GM04503 (cell line): ENCODE measurements at regions not wholly inside any gene's neighbourhood (a gene's known extent, or its start where the extent isn't known, plus 50 kb on each side); places are given as distances from the start of the nearest gene placed in this dataset.
"Not testable (repeated sequence)": the region's sequence is repeated elsewhere in the genome, so short reads cannot be mapped to it uniquely, and the experiment has no call there.

Experiments
- DNase-seq: peaks from one replicate; pipeline ENCODE4 v3.0.0-alpha.2; 2012; ENCODE audit warnings: low read depth

DNA sequence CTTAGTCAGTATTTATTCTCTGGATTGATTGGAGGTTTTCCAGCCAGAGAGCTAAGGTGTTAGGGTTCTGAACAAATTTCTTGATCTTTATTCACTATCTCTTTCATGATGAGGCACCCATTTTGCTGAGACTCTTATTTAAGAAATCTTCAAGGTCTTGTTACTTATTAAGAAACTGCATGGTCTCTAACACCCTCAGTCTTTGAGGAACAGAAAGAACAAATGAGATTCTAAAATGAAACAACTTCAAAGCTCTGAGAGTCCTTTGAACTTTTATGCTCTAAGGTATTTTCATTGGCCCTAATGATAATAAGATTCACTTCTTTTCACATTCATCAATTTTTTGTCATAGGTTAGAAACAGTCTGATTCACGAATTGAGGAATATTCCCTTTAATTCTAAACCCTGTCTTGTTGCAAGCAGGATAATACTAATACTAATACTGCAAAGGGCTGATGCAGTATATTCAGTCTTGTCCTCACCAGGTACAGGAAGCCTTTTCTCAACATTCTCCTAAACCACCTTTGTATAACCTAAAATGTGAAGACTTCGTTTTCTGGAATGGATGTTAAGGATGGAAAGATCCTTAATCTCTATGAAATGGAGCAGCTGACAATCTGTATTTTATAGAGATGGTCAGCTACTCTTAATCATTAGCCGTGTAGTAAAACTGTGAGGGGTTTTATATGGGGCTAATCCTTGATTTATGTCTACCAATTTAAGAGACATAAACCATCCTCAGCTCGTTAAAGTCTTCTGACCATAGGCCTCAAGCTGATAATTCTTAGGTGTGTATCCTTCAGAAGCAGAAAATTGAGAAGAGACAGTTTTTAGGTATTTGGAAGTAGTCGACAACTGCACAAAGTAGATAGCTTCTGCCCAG, 198.3 kb downstream of the OTOL1 start:
- no peak for DNase-seq

DNA sequence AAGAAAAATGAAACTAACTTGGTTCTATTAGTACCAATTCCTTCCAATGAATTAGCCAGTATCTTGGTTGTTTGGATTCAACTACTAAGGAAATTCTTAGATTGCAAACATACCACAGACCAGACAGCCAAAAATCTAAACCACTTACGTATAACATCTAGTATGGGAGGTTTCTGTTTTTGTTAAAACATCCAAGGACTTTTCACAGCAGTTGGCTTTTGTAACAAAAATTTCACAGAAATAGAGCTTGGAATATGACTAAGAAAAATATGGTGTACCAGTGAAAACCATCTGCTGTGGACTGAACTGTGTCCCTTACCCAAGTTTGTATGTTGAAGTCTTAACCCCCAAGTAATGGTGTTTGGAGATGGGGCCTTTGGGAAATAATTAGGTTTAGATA, 199.2 kb downstream of the OTOL1 start:
- no peak for DNase-seq

DNA sequence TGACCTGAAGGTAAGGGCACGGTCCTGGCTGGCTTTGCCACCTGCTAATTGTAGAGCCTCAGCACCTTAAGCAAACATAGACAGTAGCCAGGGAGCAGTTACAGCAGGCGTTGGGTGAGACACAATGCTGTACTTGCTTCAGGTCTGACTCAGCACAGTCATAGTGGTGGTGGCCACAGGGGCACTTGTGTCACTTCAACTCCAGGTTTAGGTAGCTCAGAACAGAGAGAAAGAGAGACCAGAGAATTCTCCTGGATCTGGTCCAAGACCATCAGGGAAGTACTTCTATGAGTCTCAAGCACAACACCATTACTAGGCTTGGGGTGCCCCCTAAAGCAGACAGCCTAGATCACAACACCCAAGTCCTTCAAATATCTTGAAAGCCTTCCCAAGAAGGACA, 204.4 kb downstream of the OTOL1 start:
- DNase-seq = no peak

DNA sequence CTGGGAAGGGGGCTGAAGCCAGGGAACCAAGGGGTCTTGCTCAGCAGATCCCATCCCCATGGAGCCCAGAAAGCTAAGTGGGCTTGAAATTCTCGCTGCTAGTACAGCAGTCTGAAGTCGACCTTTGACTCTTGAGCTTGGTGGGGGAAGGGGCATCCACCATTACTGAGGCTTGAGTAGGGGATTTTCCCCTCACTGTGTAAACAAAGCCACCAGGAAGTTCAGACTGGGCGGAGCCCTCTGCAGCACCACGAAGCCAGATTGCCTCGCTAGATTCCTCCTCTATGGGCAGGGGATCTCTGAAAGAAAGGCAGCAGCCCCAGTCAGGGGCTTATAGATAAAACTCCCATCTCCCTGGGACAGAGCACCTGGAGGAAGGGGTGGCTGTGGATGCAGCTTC, 210.6 kb downstream of the OTOL1 start:
- not testable (repeated sequence) for DNase-seq

DNA sequence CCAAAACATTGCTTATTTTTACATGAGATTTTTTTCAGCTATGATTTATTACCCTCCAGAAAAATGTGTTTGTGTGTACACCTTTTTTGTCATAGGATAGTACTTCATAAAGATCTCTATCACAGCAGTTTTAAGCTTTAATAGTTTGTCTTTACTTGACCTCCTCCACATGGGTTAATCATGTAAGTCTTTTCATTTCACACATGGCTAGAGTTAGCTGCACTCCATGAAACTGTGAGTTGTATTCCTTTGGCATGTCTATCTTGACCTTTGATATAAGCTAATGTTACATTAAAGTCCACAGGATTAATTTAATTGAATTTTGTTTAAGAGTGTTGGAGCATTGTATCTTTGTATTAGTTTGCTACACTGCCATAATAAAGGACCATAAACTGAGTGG, 217.1 kb downstream of the OTOL1 start:
- DNase-seq = no peak

DNA sequence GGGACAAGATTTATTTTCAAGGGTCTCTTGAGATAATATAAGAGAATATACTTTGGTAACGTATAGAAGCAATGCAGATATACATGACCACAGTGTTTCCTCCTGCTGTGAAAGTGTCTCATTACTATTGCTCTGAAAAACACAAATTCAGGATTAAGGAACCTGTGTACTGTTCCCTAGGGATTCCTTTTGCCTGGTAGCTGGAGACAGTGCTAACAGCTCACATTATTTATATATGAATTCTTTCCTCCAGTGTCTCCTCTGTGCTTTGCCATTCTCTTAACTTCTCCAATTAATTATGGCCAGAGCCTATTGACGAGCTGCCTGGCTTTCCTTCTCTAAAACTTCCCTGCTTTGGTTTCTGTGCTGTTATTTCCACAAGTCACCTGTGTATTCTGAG, 235.4 kb downstream of the OTOL1 start:
- DNase-seq = no peak

DNA sequence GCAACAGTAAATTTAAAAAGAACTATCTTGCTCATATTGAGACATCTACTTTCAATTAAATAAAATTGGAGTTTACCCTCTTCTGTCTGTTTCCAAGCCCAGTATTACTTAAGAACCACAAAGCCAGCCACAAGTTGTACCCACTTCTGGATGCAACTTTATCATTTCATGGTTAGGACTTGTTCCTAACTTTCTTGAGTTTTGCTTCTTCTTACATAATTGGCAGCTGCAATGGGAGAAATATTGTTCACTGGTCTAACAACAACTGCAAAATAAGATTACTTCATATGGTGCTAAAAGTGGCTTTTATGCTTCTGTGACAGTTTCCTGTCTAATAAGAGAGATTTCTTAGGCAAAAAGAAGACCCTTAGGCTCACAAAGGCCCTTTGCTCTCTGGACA, 240.6 kb downstream of the OTOL1 start:
- DNase-seq = no peak

DNA sequence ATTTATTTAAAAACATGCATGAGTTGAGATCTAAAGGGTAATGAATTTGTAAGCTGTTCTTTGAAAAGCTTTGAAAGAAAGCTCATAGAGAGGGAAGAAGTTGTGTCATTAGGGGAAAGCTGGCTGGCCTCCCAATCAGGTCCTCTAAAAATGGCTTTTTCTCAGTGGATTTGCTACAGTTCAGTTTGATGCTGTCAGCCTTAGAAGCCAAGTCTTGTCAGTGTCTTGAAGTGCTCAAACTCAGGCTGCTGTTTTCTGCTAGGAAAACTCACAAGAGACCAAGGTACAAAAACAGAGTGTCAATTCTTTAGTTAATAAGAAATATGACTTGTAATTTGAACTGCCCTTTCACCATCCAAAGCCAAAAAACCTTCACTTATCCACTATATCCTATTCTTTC, 243.8 kb downstream of the OTOL1 start:
- no peak for DNase-seq

DNA sequence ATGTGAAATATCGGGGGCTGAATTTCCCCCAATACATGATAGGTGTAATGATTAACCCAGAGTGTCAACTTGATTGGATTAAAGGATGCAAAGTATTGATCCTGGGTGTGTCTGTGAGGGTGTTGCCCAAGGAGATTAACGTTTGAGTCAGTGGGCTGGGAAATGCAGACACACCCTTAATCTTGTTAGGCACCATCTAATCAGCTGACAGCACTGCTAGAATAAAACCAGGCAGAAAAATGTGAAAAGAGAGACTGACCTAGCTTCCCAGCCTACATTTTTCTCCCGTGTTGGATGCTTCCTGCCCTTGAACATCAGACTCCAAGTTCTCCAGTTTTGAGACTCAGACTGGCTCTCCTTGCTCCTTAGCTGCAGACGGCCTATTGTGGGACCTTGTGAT, 247.8 kb downstream of the OTOL1 start:
- no peak for DNase-seq

DNA sequence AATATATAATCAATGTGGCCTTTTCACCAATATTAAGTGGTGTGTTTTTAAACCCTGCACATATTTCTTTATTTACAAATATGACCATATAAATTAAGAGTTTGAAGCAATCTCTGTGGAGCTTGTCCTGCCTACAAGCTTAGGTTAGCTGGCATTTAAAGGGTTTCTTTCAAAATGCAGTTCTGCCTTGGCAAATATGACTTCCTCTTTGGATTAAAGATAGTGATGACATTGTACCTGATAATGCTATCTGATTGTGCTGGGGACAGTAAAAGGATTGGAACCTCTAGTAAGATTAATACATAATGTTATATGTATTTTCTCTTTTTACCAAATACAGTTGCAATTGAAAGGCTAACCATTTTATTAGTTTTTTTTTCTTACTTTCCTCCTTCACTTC, 249.1 kb downstream of the OTOL1 start:
- no peak for DNase-seq

DNA sequence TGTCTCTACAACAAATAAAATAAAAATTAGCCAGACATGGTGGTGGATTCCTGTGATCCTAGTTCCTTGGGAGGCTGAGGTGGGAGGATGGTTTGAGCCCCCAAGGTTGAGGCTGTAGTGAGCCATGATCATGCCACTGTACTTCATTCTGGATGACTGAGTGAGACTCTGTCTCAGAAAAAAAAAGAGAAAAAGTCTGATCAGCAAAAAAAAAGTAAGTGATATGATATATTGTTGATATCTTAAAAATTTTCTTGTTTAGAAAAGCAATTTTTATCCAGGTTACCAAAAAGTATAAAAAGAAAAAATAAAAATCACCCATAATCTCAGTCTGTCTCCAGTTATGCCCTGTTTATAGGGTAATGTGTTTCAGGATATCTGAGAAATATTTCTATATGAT, 251.4 kb downstream of the OTOL1 start:
- no peak for DNase-seq

DNA sequence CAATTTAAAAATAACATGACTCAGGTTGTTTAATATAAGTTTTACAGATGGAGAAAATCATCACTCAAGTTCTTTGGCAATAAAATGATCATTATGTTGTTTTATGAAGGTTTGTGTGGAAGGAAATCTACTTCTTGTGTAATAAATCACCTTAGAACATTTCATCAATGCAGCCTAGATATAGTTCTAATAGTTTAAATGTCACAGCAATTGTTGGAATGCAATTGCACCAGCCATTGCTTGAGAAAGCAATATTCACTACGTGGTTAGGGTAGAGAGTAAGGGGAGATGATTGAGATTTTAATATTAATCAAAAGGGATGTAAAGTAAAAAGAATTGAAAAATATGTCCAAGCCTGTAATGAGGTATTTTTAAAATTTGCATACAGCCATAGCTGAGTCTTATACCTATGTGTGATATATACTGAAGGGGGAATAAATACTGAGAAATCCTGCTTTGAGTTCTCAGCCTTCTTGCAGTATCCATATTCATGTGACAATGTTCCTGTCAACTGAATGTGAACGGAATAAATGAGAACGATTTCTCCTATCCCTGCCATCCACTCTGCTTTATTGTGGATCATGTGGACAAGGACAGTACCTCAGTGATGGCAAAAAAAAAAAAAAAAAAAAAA, 257.9 kb downstream of the OTOL1 start:
- no peak for DNase-seq

DNA sequence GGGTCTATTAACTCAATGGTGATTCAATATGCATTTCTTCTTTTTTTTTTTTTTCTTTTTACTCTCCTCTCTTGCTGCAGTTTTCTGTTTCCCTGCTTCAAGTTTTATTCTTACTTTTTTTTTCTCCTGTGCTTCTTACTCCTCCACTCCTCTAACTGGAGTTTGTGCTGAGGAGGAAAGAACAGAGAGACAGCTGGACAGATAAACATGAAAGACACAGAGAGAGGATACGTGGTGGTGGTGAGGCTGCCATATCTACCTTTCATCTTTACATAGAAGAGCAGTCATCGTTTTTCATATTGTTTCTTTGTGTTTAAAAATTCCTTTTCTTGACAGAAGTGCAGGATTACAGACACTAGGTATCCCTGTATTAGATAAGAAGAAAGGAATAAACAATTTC, 262.8 kb downstream of the OTOL1 start:
- DNase-seq = no peak

DNA sequence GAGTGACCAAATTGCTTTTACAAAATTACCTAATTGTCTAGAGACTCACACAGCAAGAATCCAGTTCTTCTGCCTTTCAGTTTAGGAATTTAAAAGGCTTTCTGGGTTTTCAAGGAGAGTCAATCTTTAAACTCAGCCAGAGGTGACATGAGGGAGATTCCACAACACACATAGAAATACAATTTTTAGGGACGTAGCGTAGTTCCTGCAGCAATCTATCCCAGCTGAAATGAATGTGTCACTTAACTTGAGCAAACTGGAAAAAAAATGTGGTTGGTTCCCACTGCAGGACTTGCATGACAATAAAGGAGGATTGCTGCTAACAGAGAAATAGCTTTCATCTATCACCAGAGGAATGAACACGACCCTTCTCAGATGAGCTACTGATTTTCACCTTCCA, 269.7 kb downstream of the OTOL1 start:
- no peak for DNase-seq

DNA sequence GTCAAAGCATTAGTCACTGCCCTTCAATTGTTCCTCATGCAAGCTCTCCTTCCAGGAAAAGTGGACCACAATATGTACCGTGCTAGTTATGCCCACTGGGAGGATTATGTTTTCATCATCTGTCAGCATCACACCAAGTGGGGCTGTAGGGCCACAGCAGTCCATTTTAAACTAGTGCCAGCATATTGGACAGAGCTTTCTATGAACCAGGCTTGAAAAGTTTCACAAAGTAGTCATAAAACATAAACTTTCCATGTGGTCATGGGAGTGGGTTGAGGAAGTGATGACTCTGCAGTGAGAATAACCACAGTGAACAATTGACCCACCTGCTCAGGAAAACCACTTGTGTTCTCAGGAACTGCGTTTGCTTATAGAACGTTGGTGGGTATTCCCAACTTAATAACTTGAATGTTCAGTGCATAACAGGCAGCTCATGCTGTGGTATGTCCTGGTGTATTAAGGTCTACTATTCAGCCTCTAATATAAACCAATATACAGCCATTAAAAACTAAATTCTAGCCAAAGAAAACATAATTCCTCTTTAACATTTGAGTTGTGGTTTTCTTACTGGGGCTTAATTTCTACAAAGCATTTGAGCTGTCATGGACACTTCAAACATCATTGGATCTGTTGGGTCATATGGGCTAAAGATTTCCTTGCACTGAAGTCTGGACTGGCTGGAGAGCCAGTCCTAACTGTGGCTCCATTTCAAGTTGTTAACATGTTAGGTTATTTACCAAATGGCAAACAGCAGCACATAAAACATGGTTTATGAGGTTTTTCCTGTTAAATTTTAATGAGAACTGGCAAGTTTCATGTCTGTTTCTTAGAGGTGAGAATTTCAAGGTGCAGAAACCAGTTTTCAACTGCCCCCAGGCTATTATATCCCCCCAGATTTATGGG, 274.1 kb downstream of the OTOL1 start:
- no peak for DNase-seq

DNA sequence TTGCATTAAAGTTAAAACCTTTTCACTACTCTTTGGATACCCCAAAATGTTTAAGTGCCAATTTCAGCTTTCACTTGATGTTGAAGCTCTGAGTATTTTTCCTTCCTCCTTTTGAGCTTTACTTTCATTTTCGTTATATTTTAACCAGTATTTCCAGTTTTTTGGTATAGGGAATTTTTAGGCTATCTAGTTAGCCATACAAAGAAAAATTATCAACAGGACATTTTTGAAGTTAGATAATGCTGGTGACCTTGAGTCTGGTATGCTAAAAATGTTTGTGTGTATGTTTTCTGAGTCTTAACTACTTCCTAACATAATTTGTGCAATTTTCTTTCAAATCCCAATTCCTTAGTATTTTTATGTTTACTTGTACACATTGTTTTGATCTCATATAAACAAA, 284.8 kb downstream of the OTOL1 start:
- DNase-seq = no peak

DNA sequence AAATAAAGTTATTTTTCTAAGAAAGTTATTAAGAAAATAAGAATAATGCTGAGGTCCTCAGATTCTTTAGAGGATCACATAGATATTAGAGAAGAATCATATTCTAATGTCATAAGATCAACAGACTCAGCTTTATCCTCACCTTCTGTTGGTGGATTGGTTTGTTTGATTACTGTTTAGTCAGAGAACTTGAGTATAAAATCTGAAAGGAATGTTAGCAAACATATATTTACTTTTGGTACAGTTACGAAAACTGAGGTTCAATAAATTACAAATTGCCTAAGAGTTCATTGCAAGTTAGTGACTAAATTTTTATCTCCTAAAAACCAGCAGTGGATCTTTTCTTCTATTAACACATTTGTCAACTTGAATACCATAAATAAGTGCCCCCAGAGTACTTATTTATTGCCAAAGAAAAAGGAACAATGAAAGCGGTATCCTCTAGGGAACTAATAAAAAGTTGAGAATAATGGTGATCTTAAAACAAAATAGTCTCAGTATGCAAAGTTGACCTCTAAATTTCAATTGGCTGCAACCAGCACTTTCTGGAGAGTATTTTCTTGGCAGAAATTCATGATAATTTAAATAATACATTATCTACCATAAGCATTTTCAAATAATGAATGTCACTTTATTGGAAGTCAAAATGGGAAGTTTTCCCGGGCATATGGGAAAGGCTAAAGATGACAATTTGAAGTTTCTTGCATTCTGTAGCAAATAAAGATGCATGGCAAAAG, 296.8 kb downstream of the OTOL1 start:
- DNase-seq = no peak

DNA sequence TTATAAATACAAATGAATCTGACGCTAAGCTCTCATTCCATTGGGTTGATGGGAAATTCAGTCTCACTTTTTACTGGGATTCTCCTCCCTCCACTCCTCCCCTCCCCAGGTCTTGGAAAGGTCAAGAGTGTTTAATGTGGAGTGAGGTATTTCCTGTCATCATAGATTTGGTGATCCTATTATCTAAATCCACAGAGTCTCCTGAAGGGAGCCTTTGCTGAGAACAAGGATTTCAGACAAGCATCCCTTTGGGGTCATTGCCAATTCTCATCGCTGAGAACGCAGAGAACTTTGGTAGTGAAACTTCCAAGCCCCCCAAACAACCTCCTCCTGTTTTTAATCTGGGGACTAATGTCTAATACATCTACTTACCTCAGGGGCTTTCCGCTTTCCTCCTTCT, 297.9 kb downstream of the OTOL1 start:
- DNase-seq = no peak

DNA sequence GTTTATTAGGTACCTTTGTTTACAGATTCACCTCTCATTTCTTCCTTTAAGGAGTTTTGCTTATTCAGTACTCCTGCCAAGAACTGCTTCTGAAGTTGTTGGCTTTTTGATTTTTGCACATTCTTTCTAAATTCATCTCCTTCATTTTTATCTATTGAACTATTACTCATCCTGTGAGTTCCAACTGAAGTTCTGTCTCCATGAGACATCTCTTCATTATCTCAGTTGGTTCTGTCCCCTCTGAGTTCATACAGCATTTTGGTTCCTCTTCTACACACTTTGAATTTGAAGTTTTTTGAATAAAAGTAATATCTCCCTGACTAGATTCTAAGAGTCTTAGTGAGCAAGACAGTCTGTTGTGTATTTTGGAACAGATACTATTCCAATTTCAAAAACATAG, 299.7 kb downstream of the OTOL1 start:
- no peak for DNase-seq

DNA sequence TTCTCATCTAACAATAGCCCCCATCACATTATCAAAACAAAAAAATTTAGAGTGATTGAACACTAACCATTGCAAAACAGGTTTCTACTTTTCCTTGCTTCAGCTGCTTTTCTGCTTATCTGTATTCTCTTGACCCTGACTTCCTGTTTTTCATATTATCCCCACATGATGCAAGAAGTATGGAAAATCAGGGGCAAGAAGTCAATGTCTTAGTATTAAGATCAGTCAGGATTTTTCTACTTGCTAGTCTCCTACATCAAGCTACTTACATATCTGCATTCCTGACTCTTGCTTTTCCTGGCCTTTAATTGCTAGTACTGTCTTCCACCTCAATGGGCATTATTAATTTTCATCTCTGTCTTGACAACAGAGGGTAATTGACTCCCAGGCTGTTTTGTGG, 300.2 kb downstream of the OTOL1 start:
- DNase-seq = no peak

DNA sequence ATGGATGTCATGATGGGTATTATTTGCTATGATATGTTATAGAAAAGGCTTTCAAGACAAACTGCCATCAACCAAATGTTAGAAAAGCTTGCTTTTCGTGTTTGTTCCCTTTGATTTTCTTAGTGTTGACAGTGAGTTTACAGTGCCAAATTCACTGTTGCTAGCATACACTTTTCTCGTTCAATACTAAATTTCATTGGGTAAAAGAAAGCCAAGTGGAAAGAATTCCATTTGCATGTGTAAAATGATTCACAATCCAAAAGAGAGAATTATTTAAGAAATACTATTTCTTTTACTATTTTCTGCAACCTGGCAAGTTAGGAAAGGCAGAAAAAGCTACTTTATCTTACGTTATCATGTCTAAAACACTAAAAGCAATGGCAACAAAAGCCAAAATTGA, 301.4 kb downstream of the OTOL1 start:
- no peak for DNase-seq

DNA sequence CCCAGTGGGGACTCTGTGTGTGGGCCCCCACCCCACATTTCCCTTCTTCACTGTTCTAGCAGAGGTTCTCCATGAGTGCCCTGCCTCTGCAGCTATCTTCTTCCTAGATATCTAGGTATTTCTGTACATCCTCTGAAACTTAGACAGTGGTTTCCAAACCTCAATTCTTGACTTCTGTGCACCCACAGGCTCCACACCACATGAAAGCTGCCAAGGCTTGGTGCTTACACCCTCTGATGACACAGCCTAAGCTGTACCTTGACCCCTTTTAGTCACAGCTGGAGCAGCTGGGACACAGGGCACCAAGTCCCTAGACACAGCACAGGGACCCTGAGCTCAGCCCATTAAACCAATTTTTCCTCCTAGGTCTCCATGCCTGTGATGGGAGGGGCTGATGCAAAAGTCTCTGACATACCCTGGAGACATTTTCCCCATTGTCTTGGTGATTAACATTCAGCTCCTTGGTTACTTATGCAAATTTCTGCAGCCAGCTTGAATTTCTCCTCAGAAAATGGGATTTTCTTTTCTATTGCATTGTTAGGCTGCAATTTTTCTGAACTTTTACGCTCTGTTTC, 304.5 kb downstream of the OTOL1 start:
- no peak for DNase-seq
